ENCODE measurements at regions not wholly inside any gene's neighbourhood (a gene's known extent, or its start where the extent isn't known, plus 50 kb on each side); places are given as distances from the start of the nearest gene placed in this dataset.

- TF ChIP-seq EP300 (conservative IDR thresholded peaks at IDR 0.05; ENCODE audit: poor library complexity, severe bottlenecking) (no peak), TAF1 (IDR thresholded peaks at IDR 0.05; ENCODE audit: low read depth) (no peak), RAD21 (conservative IDR thresholded peaks at IDR 0.05) (peak; percentile 71), EZH2 (IDR thresholded peaks at IDR 0.05; ENCODE audit: borderline replicate concordance, insufficient read depth, low read length, poor library complexity, severe bottlenecking) (no peak), POLR2AphosphoS5 (IDR thresholded peaks at IDR 0.05) (no peak), SMC3 (conservative IDR thresholded peaks at IDR 0.05; ENCODE audit: poor library complexity) (peak; percentile 76), REST (IDR thresholded peaks at IDR 0.05; ENCODE audit: borderline replicate concordance) (no peak), MXI1 (conservative IDR thresholded peaks at IDR 0.05; ENCODE audit: poor library complexity, severe bottlenecking) (no peak)
- TF ChIP-seq, protein P1, sequence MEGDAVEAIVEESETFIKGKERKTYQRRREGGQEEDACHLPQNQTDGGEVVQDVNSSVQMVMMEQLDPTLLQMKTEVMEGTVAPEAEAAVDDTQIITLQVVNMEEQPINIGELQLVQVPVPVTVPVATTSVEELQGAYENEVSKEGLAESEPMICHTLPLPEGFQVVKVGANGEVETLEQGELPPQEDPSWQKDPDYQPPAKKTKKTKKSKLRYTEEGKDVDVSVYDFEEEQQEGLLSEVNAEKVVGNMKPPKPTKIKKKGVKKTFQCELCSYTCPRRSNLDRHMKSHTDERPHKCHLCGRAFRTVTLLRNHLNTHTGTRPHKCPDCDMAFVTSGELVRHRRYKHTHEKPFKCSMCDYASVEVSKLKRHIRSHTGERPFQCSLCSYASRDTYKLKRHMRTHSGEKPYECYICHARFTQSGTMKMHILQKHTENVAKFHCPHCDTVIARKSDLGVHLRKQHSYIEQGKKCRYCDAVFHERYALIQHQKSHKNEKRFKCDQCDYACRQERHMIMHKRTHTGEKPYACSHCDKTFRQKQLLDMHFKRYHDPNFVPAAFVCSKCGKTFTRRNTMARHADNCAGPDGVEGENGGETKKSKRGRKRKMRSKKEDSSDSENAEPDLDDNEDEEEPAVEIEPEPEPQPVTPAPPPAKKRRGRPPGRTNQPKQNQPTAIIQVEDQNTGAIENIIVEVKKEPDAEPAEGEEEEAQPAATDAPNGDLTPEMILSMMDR (IDR thresholded peaks at IDR 0.05; ENCODE audit: poor library complexity, severe bottlenecking), result peak; percentile 69
- H3K9ac ChIP-seq (ENCODE audit: low read length), result no peak overlapping the region
- no peaks in the 10 kb centered on the region for H3K9me3 ChIP-seq (ENCODE audit: low read length)
- no peaks in the 10 kb centered on the region for H4K20me1 ChIP-seq (ENCODE audit: insufficient read depth)
- H3K27me3 ChIP-seq (ENCODE audit: insufficient read depth, low read depth, low read length), result no peaks in the 10 kb centered on the region
- H3F3A ChIP-seq (ENCODE audit: insufficient read depth, low read length, poor library complexity, severe bottlenecking), result no peaks in the 10 kb centered on the region
- no peak overlapping the region for H2AFZ ChIP-seq (ENCODE audit: low read depth, low read length)
- H3K4me2 ChIP-seq (ENCODE audit: low read length), result no peak overlapping the region
- H3K27ac ChIP-seq (ENCODE audit: low read length), result no peak overlapping the region
- H3K9me2 ChIP-seq (ENCODE audit: insufficient read depth, low read length), result no peaks in the 10 kb centered on the region
- H3K4me3 ChIP-seq (ENCODE audit: low read length), result no peak overlapping the region
- H3K79me2 ChIP-seq (replicated peaks; ENCODE audit: insufficient read depth, low read length), result no peaks in the 10 kb centered on the region
- no peaks in the 10 kb centered on the region for H3K36me3 ChIP-seq (ENCODE audit: insufficient read depth, low read length)
Measured at GRCh38 chrX:106415276-106415895, 196.4 kb upstream of the RADX start.

DNA sequence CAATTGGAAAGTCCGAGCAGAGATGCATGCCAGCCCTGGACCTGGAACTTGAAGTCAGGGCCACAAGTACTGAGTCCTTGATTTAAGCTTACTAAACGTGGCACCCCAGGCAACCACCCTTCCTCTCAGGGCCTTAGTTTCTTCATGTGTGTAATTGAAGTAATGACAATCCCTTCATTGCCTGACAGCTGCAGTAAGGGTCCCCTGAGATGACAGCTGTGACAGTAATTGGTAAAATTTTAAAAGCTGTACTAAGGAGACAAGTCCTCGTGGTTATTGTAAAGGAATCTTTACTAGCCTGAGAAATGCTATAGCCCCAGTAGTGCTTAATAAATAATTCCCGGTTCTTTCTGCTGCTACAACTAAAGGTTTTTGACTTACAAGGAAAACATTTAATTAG lies 175.1 kb upstream of the RADX start:
- no peaks in the 10 kb centered on the region for H3K79me2 ChIP-seq (replicated peaks; ENCODE audit: insufficient read depth, low read length)
- no peak for TF ChIP-seq REST (IDR thresholded peaks at IDR 0.05; ENCODE audit: borderline replicate concordance)
- peak; percentile 45 for TF ChIP-seq POLR2AphosphoS5 (IDR thresholded peaks at IDR 0.05)
- TF ChIP-seq EP300 (conservative IDR thresholded peaks at IDR 0.05; ENCODE audit: poor library complexity, severe bottlenecking), result peak; percentile 91
- no peak for TF ChIP-seq SMC3 (conservative IDR thresholded peaks at IDR 0.05; ENCODE audit: poor library complexity)
- H3K4me2 ChIP-seq (ENCODE audit: low read length), result peak overlapping the region; percentile 48
- peak overlapping the region; percentile 49 for H3K4me3 ChIP-seq (ENCODE audit: low read length)
- no peaks in the 10 kb centered on the region for H3K9me2 ChIP-seq (ENCODE audit: insufficient read depth, low read length)
- H2AFZ ChIP-seq (ENCODE audit: low read depth, low read length), result no peak overlapping the region
- H3K27ac ChIP-seq (ENCODE audit: low read length), result peak overlapping the region; percentile 89
- no peaks in the 10 kb centered on the region for H3K36me3 ChIP-seq (ENCODE audit: insufficient read depth, low read length)
- H3K9me3 ChIP-seq (ENCODE audit: low read length), result no peaks in the 10 kb centered on the region
- no peaks in the 10 kb centered on the region for H3K27me3 ChIP-seq (ENCODE audit: insufficient read depth, low read depth, low read length)
- H4K20me1 ChIP-seq (ENCODE audit: insufficient read depth), result no peaks in the 10 kb centered on the region
- H3K9ac ChIP-seq (ENCODE audit: low read length), result peak overlapping the region; percentile 52
- H3F3A ChIP-seq (ENCODE audit: insufficient read depth, low read length, poor library complexity, severe bottlenecking), result no peaks in the 10 kb centered on the region

Data from neural cell (in vitro differentiated cells).